GM12891 (cell line): ENCODE measurements at regions not wholly inside any gene's neighbourhood (a gene's known extent, or its start where the extent isn't known, plus 50 kb on each side); places are given as distances from the start of the nearest gene placed in this dataset.

Experiments used
- DNase-seq: peaks from one replicate; pipeline ENCODE4 v3.0.0; 2011; ENCODE audit warnings: low spot score; ENCODE audit not compliant: insufficient read length
- FAIRE-seq: peaks from 2 replicates; lab custom pipeline; 2011; peaks lifted over from hg19 to GRCh38; lab: Jason Lieb, UNC
- PAX5 ChIP-seq: IDR thresholded peaks from 2 replicates; pipeline ENCODE4 v1.6.1; 2011; ENCODE audit warnings: low read length, moderate library complexity, mild to moderate bottlenecking; ENCODE audit not compliant: insufficient read depth, severe bottlenecking
- POLR2A ChIP-seq: IDR thresholded peaks from 2 replicates; pipeline ENCODE4 v1.6.1; 2011; ENCODE audit warnings: low read depth, low read length, control low read depth
- POLR2AphosphoS5 ChIP-seq: IDR thresholded peaks from 2 replicates; pipeline ENCODE4 v1.6.1; 2011; ENCODE audit warnings: low read depth, low read length, control low read depth
- POU2F2 ChIP-seq: IDR thresholded peaks from 2 replicates; pipeline ENCODE4 v1.6.1; 2011; ENCODE audit warnings: low read depth, mild to moderate bottlenecking, control low read depth, low read length, moderate library complexity
- SPI1 ChIP-seq: IDR thresholded peaks from 2 replicates; pipeline ENCODE4 v1.6.1; 2011; ENCODE audit warnings: low read depth, low read length, control low read depth
- TAF1 ChIP-seq: IDR thresholded peaks from 2 replicates; pipeline ENCODE4 v1.6.1; 2011; ENCODE audit warnings: low read depth, low read length, control low read depth

DNA sequence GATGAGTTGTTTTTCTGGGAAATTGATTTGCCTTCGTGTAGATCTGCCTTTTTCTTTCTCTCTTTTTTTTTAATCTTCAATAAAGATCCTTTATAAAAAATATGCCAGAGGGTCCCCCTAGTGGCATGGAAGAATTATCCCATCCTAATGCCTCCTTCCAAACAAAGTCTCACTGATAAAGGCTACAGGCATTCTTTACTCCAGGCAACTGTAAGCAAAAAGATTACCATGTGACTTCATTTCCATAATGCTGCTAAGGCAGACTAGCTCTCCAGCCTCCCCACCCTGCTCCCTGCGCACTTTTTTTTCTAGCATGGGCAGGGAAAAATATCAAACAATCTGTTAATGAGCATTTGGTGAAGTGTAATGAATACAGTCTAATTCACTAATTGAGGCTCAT lies 220.2 kb upstream of the CDH8 start:
- DNase-seq (no peak), FAIRE-seq (no peak)
- TF ChIP-seq POLR2AphosphoS5 = no peak
- TF ChIP-seq TAF1 = no peak

DNA sequence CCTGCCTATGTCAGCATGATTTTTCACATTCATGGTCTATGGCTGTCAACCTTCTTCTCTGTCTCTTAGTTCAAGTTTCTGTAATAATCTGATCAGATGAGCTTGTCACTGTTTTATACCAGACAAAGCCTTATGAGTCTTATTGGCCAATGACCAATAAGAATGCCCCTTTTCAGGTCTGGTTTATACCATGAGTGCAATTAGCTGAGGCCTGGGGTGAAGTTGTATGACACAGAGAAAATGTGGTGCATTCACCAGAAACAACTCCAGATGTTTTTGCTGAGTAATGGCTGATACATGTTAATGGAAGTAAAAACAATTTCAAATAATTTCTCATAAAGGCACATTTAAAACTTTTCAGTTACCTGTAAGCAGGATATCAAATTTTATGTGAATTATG lies 218.6 kb upstream of the CDH8 start:
- no peak for TF ChIP-seq SPI1
- no peak for FAIRE-seq
- DNase-seq = no peak

DNA sequence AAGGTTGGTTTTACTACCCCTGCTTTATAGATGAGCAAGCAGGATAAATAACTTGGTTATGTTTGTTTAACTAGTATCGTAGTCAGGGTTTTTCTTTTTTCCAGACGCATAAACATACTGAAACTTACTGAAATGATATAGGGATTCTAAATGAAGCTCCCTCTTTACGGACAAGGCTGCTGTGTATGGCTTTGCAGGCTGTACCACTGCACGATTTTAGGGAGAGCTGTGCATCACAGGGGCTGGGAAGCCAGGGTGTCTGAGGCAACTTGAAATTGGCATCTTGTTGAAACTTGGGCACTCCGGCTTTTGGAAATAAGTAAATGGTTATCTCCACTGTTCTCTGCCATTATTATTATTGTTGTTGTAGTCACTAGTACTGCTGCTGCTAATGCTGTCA lies 218.1 kb upstream of the CDH8 start:
- FAIRE-seq (no peak), DNase-seq (no peak)
- TF ChIP-seq PAX5 (no peak), TAF1 (no peak), POU2F2 (no peak), POLR2A (no peak), SPI1 (no peak), POLR2AphosphoS5 (no peak)

DNA sequence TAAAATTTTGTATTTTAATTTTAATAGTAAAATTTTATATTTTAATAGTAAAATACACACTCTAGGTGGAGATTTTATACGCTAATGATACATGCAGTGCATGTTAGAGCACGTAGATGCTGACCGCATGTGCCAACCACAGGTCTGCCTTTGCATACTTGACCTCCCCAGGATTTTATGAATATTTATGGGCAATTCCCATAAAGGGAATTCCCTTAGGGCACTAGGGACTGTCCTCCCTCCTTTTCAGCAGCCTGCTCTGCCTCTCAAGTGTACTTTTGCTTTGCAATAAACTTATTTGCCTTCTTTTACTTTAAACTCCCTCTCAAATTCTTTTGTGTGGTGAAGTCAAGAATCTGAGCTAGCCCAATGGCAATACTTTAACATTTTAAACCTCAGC lies 217.7 kb upstream of the CDH8 start:
- FAIRE-seq (no peak), DNase-seq (no peak)
- TF ChIP-seq POLR2A = no peak
- TF ChIP-seq POU2F2 = no peak
- TF ChIP-seq TAF1 = no peak
- no peak for TF ChIP-seq POLR2AphosphoS5
- no peak for TF ChIP-seq PAX5
- TF ChIP-seq SPI1 = no peak

DNA sequence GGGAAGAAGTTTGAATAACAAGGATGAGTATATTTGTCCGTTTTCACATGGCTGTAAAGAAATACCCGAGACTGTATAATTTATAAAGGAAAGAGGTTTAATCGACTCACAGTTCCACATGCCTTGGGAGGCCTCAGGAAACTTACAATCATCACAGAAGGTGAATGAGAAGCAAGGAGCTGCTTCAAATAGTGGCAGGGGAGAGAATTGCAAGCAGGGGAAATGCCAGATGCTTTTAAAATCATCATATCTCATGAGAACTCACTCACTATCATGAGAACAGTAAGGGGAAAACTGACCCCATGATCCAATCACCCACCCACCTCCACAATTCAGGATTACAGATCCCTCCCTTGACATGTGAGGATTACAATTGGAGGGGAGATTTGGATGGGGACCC lies 212.8 kb upstream of the CDH8 start:
- no peak for DNase-seq
- FAIRE-seq = no peak
- no peak for TF ChIP-seq PAX5

DNA sequence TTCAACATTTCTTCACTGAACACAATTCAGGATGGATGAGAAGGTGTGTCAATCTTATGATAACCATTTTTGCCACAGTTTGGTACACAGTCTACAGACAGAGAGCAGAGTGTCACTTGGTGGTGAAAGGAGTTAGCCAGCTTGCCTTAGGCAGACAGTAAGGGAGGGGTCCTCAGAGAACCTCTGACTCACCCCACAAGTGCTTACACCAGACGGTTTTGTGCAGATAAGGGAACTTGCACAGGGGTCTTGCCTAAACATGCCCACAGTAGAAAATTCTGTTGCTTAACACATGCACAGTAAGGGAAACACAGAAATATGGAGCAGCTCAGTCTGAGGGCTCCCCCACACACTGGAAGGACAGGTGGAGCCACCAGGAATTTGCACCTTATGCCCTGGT lies 204.5 kb upstream of the CDH8 start:
- DNase-seq (no peak), FAIRE-seq (no peak)

DNA sequence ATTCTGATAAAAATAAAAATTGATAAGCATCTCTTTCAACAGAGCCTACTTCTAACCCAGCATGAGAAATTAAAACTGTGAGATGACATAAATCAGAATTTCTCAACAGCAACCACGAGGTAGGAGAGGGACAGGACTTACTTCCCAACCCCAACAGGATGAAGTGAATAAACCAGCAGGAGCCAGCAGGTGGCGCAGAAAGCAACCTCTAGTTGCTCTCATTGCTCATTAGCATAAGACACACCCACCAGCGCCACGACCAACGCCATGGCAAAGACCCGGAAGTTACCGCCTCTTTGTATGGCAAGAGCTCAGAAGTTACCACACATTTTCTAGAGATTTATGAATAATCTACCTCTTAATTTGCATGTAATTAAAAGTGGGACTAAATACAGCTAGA lies 189.4 kb upstream of the CDH8 start:
- DNase-seq = peak; percentile 20
- TF ChIP-seq POU2F2 (peak; percentile 92; the same call in 1 of the 2 replicates), PAX5 (no peak), TAF1 (no peak), POLR2A (no peak), SPI1 (no peak), POLR2AphosphoS5 (no peak)
- FAIRE-seq = peak; percentile 91

More for the DNA sequence above, 204.5 kb upstream of the CDH8 start:
- TF ChIP-seq POLR2A = no peak
- no peak for TF ChIP-seq SPI1
- TF ChIP-seq PAX5 = no peak
- TF ChIP-seq POLR2AphosphoS5 = no peak
- no peak for TF ChIP-seq TAF1
- TF ChIP-seq POU2F2 = no peak

DNA sequence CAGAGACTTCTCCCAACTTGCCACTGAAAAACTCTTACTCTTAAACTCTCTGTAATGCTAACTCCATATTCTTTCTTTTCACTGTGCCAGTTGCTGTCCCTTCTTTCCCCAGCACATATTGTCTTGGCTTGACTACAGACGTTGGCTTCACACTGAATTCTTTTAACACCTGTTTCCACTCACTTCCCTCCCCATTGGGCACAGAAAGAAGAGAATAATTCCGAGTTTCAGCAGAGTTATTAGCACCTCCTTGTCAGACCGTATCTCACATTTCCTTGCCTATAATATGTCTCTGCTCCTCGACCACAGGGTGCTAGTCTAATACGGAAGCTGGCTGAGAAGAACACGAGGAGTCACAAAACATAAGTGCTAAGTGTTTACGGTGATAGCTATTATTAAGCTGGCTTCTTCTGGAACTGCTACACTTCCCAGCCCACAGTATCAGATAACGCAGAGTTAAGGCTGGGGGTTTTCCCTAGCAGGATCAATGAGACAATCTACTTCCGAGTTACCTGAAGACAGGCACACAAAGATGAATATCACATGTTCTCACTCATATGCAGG lies 188.5 kb upstream of the CDH8 start:
- DNase-seq (no peak), FAIRE-seq (no peak)
- TF ChIP-seq TAF1 (no peak), PAX5 (no peak), POU2F2 (no peak), SPI1 (no peak), POLR2AphosphoS5 (no peak), POLR2A (no peak)

DNA sequence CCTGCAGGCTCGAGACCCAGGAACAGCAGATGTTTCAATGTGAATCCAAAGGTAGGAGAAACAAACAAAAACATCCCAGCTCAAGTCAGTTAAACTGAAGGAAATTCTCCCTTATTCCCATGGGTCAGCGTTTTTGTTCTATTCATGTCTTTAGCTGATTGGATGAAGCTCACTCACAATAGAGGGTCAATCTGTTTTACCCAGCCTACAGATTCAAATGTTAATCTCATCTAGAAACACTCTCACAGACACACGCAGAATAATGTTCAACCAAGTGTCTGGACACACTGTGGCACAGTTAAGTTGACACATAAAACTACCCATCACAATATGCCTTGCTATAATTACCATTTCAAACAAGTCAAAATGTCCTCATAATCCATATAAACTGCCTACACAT lies 180.6 kb upstream of the CDH8 start:
- FAIRE-seq (no peak), DNase-seq (no peak)
- TF ChIP-seq POLR2A (no peak), POU2F2 (no peak)

DNA sequence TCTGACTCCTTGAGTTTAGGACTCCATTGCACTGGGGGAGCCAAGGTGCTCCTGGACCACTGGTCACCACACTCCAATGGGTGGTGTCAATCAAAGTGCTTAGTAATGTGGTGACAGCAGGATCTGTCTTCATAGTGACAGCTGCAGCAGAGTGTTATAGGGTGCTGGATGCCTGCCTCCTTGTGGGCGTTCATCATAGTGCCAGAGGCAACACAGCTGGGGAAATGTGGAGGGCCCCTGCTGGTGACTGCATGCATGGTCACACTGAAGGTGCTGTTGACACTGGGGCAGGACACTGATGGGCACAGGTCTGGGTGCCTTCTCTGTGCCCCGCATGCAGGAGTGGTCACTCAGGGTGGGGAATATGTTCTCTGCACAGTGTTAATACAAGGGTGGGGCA lies 177.5 kb upstream of the CDH8 start:
- no peak for FAIRE-seq
- TF ChIP-seq PAX5 (no peak), POLR2AphosphoS5 (no peak), POU2F2 (no peak), SPI1 (no peak), POLR2A (no peak), TAF1 (no peak)
- no peak for DNase-seq

DNA sequence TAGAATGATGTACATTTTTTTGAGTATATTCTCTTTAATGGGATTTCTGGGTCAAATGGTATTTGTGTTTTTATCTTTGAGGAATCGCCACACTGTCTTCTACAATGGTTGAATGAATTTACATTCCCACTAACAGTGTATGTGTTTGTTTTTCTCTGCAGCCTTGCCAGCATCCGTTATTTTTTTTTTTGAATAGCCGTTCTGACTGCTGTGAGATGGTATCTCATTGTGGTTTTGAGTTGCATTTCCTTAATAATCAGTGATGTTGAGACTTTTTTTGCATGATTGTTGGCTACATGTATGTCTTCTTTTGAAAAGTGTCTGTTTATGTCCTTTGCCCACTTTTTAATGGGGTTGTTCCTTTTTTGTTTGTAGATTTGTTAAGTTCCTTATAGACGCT lies 172.7 kb upstream of the CDH8 start:
- FAIRE-seq (no peak), DNase-seq (no peak)
- TF ChIP-seq PAX5 (no peak), POLR2A (no peak)
